HG03520 (cell line): ENCODE measurements at regions not wholly inside any gene's neighbourhood (a gene's known extent, or its start where the extent isn't known, plus 50 kb on each side); places are given as distances from the start of the nearest gene placed in this dataset.
A peak's percentile ranks its signal among the peaks of the same experiment; 100 is the strongest.
"Not testable (repeated sequence)": the region's sequence is repeated elsewhere in the genome, so short reads cannot be mapped to it uniquely, and the experiment has no call there.

Experiments used
- ATAC-seq: cut with Tn5 transposase; IDR thresholded peaks from one replicate; pipeline ENCODE4 v1.9.1; 2021; ENCODE audit warnings: mild to moderate bottlenecking, moderate library complexity; ENCODE audit not compliant: unreplicated experiment

- not testable (repeated sequence) for ATAC-seq
Observed at GRCh38 chr3:75434276-75434912, 229.7 kb upstream of the FRG2C start.

GRCh38 chr3:75434913-75435793, 229.0 kb upstream of the FRG2C start:
- ATAC-seq = peak; percentile 99

GRCh38 chr3:75435794-75436400, 228.2 kb upstream of the FRG2C start:
- ATAC-seq = not testable (repeated sequence)

GRCh38 chr3:75440986-75441385, 223.1 kb upstream of the FRG2C start:
- ATAC-seq = not testable (repeated sequence)

- not testable (repeated sequence) for ATAC-seq
Observed at GRCh38 chr3:75444634-75445033, 219.5 kb upstream of the FRG2C start.

GRCh38 chr3:75445234-75445633, 218.9 kb upstream of the FRG2C start:
- not testable (repeated sequence) for ATAC-seq

GRCh38 chr3:75446948-75447347, 217.2 kb upstream of the FRG2C start:
- not testable (repeated sequence) for ATAC-seq

- ATAC-seq = not testable (repeated sequence)
Observed at GRCh38 chr3:75453328-75453727, 210.8 kb upstream of the FRG2C start.

- not testable (repeated sequence) for ATAC-seq
Observed at GRCh38 chr3:75453839-75454238, 210.3 kb upstream of the FRG2C start.

GRCh38 chr3:75474530-75474929, 189.6 kb upstream of the FRG2C start:
- not testable (repeated sequence) for ATAC-seq

- ATAC-seq = not testable (repeated sequence)
Observed at GRCh38 chr3:75496600-75496999, 167.5 kb upstream of the FRG2C start.

- ATAC-seq = not testable (repeated sequence)
Observed at GRCh38 chr3:75500357-75500756, 163.8 kb upstream of the FRG2C start.

GRCh38 chr3:75502171-75502570, 162.0 kb upstream of the FRG2C start:
- not testable (repeated sequence) for ATAC-seq

- ATAC-seq = not testable (repeated sequence)
Observed at GRCh38 chr3:75502769-75503756, 161.1 kb upstream of the FRG2C start.

GRCh38 chr3:75506603-75507002, 157.5 kb upstream of the FRG2C start:
- ATAC-seq = no peak

GRCh38 chr3:75507956-75508355, 156.2 kb upstream of the FRG2C start:
- not testable (repeated sequence) for ATAC-seq

GRCh38 chr3:75527657-75528056, 136.5 kb upstream of the FRG2C start:
- not testable (repeated sequence) for ATAC-seq

GRCh38 chr3:75552095-75552494, 112.0 kb upstream of the FRG2C start:
- ATAC-seq = not testable (repeated sequence)

- ATAC-seq = not testable (repeated sequence)
Observed at GRCh38 chr3:75564427-75564826, 99.7 kb upstream of the FRG2C start.

GRCh38 chr3:75572303-75572702, 91.8 kb upstream of the FRG2C start:
- ATAC-seq = not testable (repeated sequence)
